OCI-LY1 (cell line): ENCODE measurements at regions not wholly inside any gene's neighbourhood (a gene's known extent, or its start where the extent isn't known, plus 50 kb on each side); places are given as distances from the start of the nearest gene placed in this dataset.

ENCODE experiments used
- H2AFZ ChIP-seq: fragments of 200-600 bp; sonication (generic), shearing (Covaris generic); 2 replicates; pipeline ENCODE4 v1.6.0; 2014; ENCODE audit warnings: antibody characterized with exemption, mild to moderate bottlenecking, low read length
- H3F3A ChIP-seq: fragments of 200-600 bp; sonication (generic), shearing (Covaris generic); 2 replicates; pipeline ENCODE4 v1.6.0; 2014; ENCODE audit warnings: mild to moderate bottlenecking, antibody characterized with exemption, low read length, moderate library complexity; ENCODE audit not compliant: insufficient read depth
- H3K27ac ChIP-seq: fragments of 200-600 bp; sonication (generic); 2 replicates; pipeline ENCODE4 v1.5.1; 2014; ENCODE audit warnings: low read length, mixed run types, mild to moderate bottlenecking, low read depth; ENCODE audit not compliant: poor library complexity, severe bottlenecking
- H3K27me3 ChIP-seq: fragments of 200-600 bp; sonication (generic); 2 replicates; pipeline ENCODE4 v1.6.0; 2014; ENCODE audit warnings: antibody characterized with exemption, mild to moderate bottlenecking, low read length, moderate library complexity; ENCODE audit not compliant: insufficient read depth
- H3K36me3 ChIP-seq: fragments of 200-600 bp; sonication (generic); 2 replicates; pipeline ENCODE4 v1.6.1; 2014; ENCODE audit warnings: mild to moderate bottlenecking, antibody characterized with exemption, low read length, moderate library complexity, mixed read lengths; ENCODE audit not compliant: insufficient read depth
- H3K4me1 ChIP-seq: fragments of 200-600 bp; sonication (generic); 2 replicates; pipeline ENCODE4 v1.5.1; 2014; ENCODE audit warnings: mild to moderate bottlenecking, low read length, moderate library complexity; ENCODE audit not compliant: insufficient read depth, severe bottlenecking
- H3K4me2 ChIP-seq: fragments of 200-600 bp; sonication (generic), shearing (Covaris generic); 2 replicates; pipeline ENCODE4 v1.6.1; 2014; ENCODE audit warnings: low read length
- H3K4me3 ChIP-seq: fragments of 200-600 bp; sonication (generic); 2 replicates; pipeline ENCODE4 v1.5.1; 2014; ENCODE audit warnings: low read length, low read depth, mild to moderate bottlenecking, mixed read lengths; ENCODE audit not compliant: poor library complexity, severe bottlenecking
- H3K79me2 ChIP-seq: fragments of 200-600 bp; shearing (Covaris generic); 2 replicates; pipeline ENCODE4 v1.6.1; 2016; ENCODE audit warnings: mixed run types, low read length, mixed read lengths; ENCODE audit not compliant: insufficient read depth
- H3K9ac ChIP-seq: fragments of 200-600 bp; sonication (generic), shearing (Covaris generic); 2 replicates; pipeline ENCODE4 v1.6.1; 2014; ENCODE audit warnings: mild to moderate bottlenecking, low read length, mixed read lengths
- H3K9me2 ChIP-seq: fragments of 200-600 bp; sonication (generic), shearing (Covaris generic); 2 replicates; pipeline ENCODE4 v1.6.1; 2014; ENCODE audit warnings: low read depth, mild to moderate bottlenecking, low read length, mixed read lengths
- H3K9me3 ChIP-seq: fragments of 200-600 bp; shearing (Covaris generic); 2 replicates; pipeline ENCODE4 v1.6.1; 2014; ENCODE audit warnings: low read length, mixed read lengths
- H4K20me1 ChIP-seq: fragments of 200-600 bp; sonication (generic), shearing (Covaris generic); 2 replicates; pipeline ENCODE4 v1.6.0; 2016; ENCODE audit warnings: mild to moderate bottlenecking, low read length; ENCODE audit not compliant: insufficient read depth
- CTCF ChIP-seq: fragments of 200-600 bp; sonication (generic), shearing (Covaris generic); IDR thresholded peaks from 2 replicates; pipeline ENCODE4 v1.5.1; 2017; ENCODE audit warnings: mild to moderate bottlenecking, antibody characterized with exemption, low read length, moderate library complexity, mixed read lengths
- EZH2 ChIP-seq: fragments of 200-600 bp; sonication (generic), shearing (Covaris generic); IDR thresholded peaks from 2 replicates; pipeline ENCODE4 v1.8.0; 2017; ENCODE audit warnings: borderline replicate concordance, mixed run types, mild to moderate bottlenecking, antibody characterized with exemption, low read length, moderate library complexity, mixed read lengths

GRCh38 chr15:25950014-25950413 lies 86.9 kb upstream of the ATP10A start:
- H3K9me2 ChIP-seq: no peaks in the 10 kb centered on the region
- no peak overlapping the region for H2AFZ ChIP-seq
- no peak overlapping the region for H3K27ac ChIP-seq
- no peaks in the 10 kb centered on the region for H3K27me3 ChIP-seq
- H3K4me3 ChIP-seq: no peak overlapping the region
- H3F3A ChIP-seq: no peaks in the 10 kb centered on the region
- H3K36me3 ChIP-seq: no peaks in the 10 kb centered on the region
- H3K4me2 ChIP-seq: no peak overlapping the region
- H3K9ac ChIP-seq: no peak overlapping the region
- no peaks in the 10 kb centered on the region for H3K9me3 ChIP-seq
- H3K4me1 ChIP-seq: no peaks in the 10 kb centered on the region
- TF ChIP-seq CTCF (no peak), EZH2 (no peak)
- no peaks in the 10 kb centered on the region for H4K20me1 ChIP-seq
- H3K79me2 ChIP-seq: no peaks in the 10 kb centered on the region

DNA sequence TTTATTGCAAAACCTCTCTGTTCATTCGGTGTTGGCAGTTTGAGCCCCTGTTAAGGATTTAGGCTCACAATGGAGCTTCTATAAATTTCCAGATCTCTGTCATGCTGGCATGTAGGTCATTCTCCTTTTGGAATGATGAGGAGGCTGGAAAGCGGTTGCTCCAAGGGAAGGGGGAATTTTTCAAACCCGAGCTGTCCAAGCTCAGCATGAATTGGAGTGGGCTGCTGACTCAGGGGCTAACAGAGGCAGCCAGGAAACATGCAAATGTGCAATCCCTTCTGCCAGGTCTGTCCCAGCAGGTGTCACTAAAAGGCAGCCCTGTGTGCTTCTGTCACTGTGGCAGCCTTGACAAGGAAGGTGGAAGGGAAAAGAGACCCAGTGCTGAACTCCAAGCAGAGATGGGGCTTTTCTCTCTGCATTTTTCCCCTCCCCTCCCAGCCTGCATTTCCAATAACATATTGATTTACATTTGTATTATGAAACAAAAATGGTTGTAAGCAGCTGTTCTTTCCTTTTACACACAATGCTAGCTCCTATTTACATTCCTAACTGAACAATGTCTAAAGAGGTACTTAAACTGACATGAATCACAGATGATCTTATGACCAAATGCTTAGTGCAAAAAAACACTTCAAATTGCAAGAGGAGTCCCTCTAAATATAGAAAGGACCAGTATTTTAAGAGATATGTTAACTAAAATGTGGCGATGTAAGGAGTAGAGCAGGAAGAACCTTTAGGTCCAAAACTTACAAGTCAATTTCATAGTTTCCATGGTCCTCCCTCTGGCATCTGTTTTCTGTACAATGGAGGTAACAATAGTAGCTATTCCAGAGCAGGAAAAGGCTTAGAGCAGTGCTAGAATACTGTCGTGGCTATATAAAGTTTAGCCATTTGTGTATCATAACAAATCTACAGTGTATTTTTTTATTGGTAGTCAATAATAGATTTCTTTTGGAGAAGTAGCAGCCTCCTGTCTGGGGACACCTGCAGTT lies 84.5 kb upstream of the ATP10A start:
- H3K4me3 ChIP-seq: no peak overlapping the region
- no peak overlapping the region for H3K4me2 ChIP-seq
- H3K27me3 ChIP-seq: no peaks in the 10 kb centered on the region
- H4K20me1 ChIP-seq: no peaks in the 10 kb centered on the region
- no peaks in the 10 kb centered on the region for H3K79me2 ChIP-seq
- no peak overlapping the region for H3K27ac ChIP-seq
- H3K9ac ChIP-seq: no peak overlapping the region
- TF ChIP-seq CTCF: no peak
- TF ChIP-seq EZH2: no peak
- no peaks in the 10 kb centered on the region for H3K4me1 ChIP-seq
- H3F3A ChIP-seq: no peaks in the 10 kb centered on the region
- H2AFZ ChIP-seq: no peak overlapping the region
- H3K36me3 ChIP-seq: no peaks in the 10 kb centered on the region
- no peaks in the 10 kb centered on the region for H3K9me2 ChIP-seq
- no peaks in the 10 kb centered on the region for H3K9me3 ChIP-seq

- H3K27me3 ChIP-seq: no peaks in the 10 kb centered on the region
- no peak overlapping the region for H2AFZ ChIP-seq
- H3F3A ChIP-seq: no peaks in the 10 kb centered on the region
- no peak overlapping the region for H3K27ac ChIP-seq
- H3K36me3 ChIP-seq: no peaks in the 10 kb centered on the region
- H3K4me2 ChIP-seq: no peak overlapping the region
- H3K9ac ChIP-seq: no peak overlapping the region
- no peaks in the 10 kb centered on the region for H4K20me1 ChIP-seq
- H3K9me2 ChIP-seq: no peaks in the 10 kb centered on the region
- no peak overlapping the region for H3K4me3 ChIP-seq
- no peaks in the 10 kb centered on the region for H3K79me2 ChIP-seq
- no peaks in the 10 kb centered on the region for H3K9me3 ChIP-seq
- no peaks in the 10 kb centered on the region for H3K4me1 ChIP-seq
- TF ChIP-seq EZH2 (no peak), CTCF (no peak)
These were observed 83.2 kb upstream of the ATP10A start for GRCh38 chr15:25946241-25946805.
